Stimulated activated CD8-positive, alpha-beta memory T cell treated with anti-CD3 and anti-CD28 coated beads, Interleukin-4, amount 100 ng/mL, for 1 hour (primary cell): ENCODE measurements at regions not wholly inside any gene's neighbourhood (a gene's known extent, or its start where the extent isn't known, plus 50 kb on each side); places are given as distances from the start of the nearest gene placed in this dataset.
"Not testable (repeated sequence)": the region's sequence is repeated elsewhere in the genome, so short reads cannot be mapped to it uniquely, and the experiment has no call there.

Experiments used
- DNase-seq, 2 donors: peaks; one replicate each; pipeline ENCODE4 v3.0.0-alpha.2; 2020; ENCODE audit warnings: low read depth in 2 of 2, low spot score in 1 of 2

DNA sequence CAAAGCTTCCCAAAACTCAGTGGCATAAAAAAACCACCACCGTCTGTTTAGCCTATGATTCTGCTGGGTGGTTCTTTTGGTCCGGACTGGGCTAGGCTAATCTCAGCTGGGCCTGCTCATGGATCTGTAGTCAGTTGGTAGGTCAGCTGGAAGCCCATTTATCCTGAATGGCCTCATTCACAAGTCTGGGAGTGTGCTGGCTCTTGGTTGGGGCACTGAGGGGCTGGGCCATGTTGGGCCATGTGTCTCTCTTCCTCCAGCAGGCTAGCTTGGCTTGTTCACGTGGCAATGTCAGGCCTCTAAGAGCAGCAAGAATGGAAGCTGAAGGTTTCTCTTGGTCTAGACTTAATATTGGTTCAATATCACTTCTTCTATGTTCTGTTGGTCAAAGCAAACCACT is 95.7 kb upstream of the HS6ST1 start:
- no peak for DNase-seq

GRCh38 chr2:128414946-128415778 is 96.5 kb upstream of the HS6ST1 start:
- DNase-seq: no peak

DNA sequence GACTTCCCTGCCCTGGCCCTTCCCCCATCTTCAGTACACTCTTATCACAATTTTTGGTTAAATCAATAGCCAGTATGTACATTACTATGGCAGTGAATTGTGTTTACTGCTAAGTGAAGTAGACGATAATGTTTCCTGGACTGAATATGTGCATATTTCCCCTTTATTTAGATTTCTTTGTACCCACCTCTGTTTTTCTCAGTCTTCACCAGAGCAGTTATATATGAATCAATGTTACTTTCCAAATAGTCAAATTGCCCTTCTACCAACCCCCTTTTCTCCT is 97.1 kb upstream of the HS6ST1 start:
- DNase-seq: no peak

DNA sequence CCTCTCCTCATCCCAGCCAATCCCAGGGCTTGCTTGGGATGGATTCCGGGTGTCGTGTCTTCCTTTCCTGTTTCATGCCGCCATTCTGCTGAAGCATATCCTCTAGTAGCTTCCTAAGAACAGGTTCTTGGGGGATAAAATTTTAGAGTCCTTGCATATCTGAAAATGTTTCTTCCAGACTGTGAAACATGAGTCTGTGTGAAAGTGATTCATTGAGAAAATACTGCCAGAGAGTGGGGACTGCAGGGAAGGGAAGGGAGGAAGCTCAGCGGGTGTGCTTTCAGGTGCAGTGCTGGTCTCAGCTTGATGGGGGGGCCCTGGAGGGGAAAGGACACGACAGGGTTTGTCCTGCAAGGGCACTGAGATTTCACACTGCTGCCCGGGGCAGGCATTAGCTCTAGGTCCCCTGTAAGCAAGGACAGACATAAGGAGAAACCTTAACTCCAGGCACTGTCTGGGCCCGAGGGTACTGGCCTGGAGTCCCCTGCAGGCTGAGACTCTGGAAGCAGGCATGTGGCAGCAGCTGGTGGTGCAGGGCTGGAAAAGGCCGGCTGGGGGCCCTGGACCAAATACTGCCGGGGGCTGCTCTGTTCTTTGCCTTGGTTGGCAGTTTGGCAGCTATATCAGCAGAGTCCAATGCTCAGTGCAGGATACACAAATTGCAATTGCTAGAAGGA is 97.6 kb upstream of the HS6ST1 start:
- no peak for DNase-seq

DNA sequence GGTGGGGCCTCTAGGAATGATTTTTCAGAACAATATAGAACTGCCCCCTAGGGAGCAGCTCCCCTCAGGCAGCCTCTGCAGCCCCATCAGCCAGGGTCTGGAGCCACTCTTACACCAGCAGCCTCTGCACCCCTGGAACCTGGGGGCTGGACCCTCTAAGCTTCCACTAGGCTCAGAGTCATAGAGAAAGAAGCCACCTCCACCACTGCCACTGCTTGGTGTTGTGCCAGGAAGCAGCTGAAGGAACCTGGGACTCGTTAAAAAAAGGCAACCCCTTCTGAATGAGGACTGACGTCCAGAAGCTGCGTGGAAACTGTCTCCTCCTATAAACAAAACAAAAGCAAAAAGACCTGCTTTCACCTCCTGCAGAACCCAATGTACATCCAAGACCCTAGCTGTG is 98.1 kb upstream of the HS6ST1 start:
- DNase-seq: no peak

- DNase-seq: not testable (repeated sequence)
Measured at GRCh38 chr2:128417264-128417663, 98.6 kb upstream of the HS6ST1 start.

- DNase-seq: no peak
Measured at GRCh38 chr2:128420131-128420530, 101.5 kb upstream of the HS6ST1 start.

- no peak for DNase-seq
Measured at GRCh38 chr2:128420776-128421175, 102.1 kb upstream of the HS6ST1 start.

DNA sequence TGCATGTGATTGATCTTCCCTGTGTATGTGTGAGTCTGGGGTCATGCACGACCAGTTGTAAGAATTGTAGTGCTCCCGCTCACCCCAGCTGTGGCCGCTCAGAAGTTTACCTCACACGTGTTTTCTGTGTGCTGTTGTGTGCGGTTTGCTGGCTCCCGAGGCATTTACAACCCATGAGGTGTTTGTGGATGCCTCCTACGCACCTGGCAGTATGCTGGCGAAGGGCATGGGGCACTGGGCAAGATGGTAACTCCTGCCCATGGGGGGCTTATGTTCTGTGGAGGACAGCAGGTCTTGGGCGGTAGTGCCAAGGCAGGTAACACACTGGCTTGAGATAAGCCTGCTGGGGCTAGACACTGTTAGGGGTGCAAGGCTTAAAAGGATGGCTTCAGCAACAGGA is 102.6 kb upstream of the HS6ST1 start:
- no peak for DNase-seq

- DNase-seq: no peak
Measured at GRCh38 chr2:128421861-128422311, 103.2 kb upstream of the HS6ST1 start.

- no peak for DNase-seq
Measured at GRCh38 chr2:128422571-128422970, 103.9 kb upstream of the HS6ST1 start.

- no peak for DNase-seq
Measured at GRCh38 chr2:128423788-128424165, 105.1 kb upstream of the HS6ST1 start.

DNA sequence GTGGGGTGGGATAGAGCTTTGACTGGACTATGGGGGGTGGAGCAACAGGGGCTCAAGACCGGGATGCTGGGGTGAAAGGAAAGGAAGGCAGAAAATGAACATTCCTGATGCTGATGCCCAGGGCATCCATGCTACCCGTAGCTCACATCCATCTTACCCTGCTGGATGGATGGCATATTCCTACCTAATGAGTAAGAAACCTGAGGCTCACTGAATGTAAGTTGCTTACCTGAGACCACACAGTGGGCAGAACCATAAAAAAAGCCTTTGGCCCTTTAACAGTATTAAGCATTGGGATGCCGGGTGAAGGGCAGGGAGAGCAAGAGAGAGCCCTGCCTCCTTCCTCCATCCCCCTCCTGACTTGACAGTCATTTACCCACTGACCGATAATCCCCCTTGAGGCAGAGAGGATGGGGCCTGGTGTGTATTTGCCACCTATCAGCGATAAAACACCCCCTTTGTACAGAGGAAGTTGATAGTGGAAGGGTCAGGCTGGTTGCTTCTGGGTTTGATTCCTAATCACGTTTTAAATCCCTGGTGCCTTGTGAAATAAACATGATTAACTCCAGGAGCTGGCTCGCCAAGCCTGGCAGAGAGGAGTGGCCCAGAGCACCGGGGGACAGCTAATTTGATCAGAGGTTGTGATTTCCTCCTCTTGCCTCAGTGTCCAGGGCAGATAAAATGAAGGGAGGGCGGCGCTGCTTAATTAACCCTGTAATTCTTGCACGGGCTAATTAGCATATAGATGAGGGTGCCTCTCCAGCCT is 105.9 kb upstream of the HS6ST1 start:
- DNase-seq: no peak

GRCh38 chr2:128425216-128425615 is 106.5 kb upstream of the HS6ST1 start:
- DNase-seq: no peak

DNA sequence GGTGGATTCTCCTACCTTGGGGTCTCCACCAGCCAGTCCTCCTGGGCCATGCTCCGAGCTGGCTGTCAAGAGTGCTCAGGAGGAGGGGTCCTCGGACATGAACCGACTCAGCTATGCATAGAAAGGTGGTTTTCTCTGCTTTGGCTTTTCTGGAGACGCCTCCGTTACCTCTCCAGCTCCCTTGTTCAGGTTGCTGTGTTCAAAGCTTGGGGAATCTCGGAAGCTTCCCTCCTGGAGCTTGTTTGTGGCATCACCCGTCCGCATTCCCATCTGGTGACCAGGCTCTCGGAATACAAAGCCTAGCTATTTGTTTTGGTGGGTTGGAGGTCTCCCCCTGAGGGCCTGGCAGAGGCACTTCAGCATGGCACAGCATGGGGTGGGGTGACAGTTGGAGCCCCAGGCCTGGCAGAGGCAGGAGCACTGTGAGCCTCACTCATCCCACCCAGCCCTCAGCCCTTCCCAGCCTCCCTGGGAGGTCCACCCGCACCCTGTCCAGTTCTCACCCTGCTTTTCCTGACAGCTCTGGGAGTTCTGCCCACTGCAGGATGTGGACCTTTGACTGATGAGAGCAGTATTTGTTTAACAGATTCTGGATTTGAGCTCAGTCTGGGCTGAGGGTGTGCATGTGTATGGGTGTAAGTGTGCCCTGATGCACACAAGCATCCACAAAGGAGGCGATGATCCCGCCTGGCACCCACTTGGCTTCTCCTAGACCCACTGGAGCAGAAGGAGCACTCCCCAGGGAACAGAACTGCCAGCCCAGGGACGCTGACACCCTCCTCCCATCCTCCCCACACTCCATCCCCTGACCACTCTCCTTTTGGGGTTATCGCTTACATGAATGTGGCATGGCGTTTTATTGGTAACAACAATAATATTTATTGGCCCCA is 107.3 kb upstream of the HS6ST1 start:
- no peak for DNase-seq

DNA sequence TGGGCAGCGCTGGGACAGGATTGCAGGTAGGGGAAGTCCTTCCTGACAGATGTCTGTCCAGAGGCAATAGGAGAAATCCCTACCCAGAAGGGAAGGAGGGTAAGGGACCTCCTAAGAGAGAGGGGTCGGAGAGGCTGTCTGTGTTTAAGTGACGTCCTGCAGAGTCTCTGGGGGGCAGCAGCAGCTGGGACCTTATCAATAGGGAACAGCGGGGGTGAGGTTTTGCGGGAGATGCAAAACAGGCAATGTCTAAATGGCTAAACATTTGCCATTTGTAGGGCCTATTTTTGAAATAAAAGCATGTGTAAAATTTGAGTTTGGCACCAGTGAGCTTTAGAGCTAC is 108.7 kb upstream of the HS6ST1 start:
- no peak for DNase-seq

GRCh38 chr2:128428415-128428814 is 109.7 kb upstream of the HS6ST1 start:
- no peak for DNase-seq

DNA sequence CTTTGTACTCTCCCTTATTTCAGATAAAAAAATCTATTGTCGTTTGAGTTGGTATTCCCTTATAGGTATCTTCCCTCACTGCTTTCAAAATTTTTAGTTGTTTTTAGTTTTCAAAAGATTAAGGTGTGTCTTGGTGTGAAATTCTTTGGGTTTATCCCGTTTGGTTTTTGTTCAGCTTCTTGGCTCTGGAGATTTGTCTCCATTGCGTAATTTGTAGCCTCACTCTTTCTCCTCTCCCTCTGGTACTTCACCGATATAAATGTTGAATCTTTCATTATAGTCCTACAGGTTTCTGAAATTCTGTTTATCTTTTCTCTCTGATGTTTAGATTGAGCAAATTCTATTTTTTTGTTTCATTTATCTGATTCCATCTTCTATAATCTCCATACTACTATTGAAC is 113.8 kb upstream of the HS6ST1 start:
- no peak for DNase-seq

GRCh38 chr2:128433911-128434550 is 115.4 kb upstream of the HS6ST1 start:
- no peak for DNase-seq

DNA sequence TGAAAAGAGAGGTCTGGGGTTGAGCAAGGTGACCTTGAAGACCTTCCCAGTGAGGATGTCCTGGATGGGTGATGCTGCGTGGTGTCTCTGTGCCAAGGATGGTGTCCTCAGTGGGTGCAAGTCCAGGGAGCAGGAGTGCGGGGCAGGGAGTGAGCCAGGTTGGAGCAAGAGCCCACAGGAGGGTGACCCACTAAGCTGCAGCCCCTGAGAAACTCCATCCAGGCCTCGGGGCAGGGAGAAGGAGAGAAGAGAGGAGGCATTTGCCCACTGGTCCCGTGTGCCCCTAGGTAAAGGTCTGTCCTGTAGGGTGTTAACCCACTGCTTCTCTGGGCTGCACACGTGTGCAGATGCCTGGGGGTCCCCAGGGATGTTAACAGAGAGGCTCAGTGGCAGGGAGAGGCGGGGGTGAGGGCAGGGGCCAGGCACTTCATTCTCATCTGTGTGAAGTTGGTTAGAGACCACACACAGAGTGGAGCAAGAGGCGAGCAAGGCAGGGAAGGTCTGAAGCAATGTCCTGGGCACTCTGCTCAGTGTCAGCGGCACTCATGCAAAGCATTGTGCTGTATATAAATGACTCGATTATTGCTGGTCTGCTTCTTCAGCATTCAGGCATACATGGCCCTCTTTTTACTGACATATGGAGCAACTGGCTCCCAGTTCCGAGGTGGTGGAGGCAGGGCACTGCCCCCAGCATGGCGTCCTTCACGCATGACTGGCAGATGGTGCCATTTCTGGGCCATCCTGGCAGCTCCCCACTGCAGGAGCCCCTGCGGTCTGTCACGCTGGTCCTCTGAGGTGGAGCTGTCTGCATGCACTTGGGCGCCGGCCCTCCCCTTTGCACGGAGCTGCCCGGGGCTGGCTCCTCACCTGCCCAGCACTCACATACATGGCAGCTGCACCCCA is 117.2 kb upstream of the HS6ST1 start:
- DNase-seq: no peak
